H1 (cell line): ENCODE measurements at regions not wholly inside any gene's neighbourhood (a gene's known extent, or its start where the extent isn't known, plus 50 kb on each side); places are given as distances from the start of the nearest gene placed in this dataset.

Experiments used
- BCL11A ChIP-seq, 2 experiments: IDR thresholded peaks; one replicate each; pipeline ENCODE4 v1.6.1; 2011; ENCODE audit warnings: low read depth in 2 of 2, low read length in 2 of 2, mild to moderate bottlenecking in 2 of 2
- EP300 ChIP-seq, 2 experiments: IDR thresholded peaks; 1 replicate in 1 of 2; 2 replicates in 1 of 2; pipeline ENCODE4 v1.6.1; 2011 to 2012; ENCODE audit warnings: low read depth in 2 of 2, low read length in 2 of 2, mild to moderate bottlenecking in 2 of 2, borderline replicate concordance in 1 of 2, inconsistent platforms in 1 of 2, moderate library complexity in 1 of 2
- KDM4A ChIP-seq: IDR thresholded peaks from one replicate; pipeline ENCODE4 v1.7.1; 2012; ENCODE audit warnings: low read depth, mild to moderate bottlenecking, moderate library complexity, low read length, inconsistent platforms; ENCODE audit not compliant: severe bottlenecking
- RXRA ChIP-seq: IDR thresholded peaks from 2 replicates; pipeline ENCODE4 v1.6.1; 2011; ENCODE audit warnings: low read depth, mild to moderate bottlenecking, low read length, moderate library complexity; ENCODE audit not compliant: insufficient read depth
- SP1 ChIP-seq: IDR thresholded peaks from 2 replicates; pipeline ENCODE4 v1.6.1; 2011; ENCODE audit warnings: low read depth, low read length

- no peak for TF ChIP-seq SP1
- TF ChIP-seq EP300 (IDR thresholded peaks at IDR 0.05; ENCODE audit: borderline replicate concordance in 1 of 2, low read depth in 2 of 2, low read length in 2 of 2): no peak
- TF ChIP-seq BCL11A (IDR thresholded peaks at IDR 0.05; ENCODE audit: low read depth in 2 of 2, low read length in 2 of 2): no peak
- no peak for TF ChIP-seq RXRA
- no peak for TF ChIP-seq KDM4A
Observed at GRCh38 chr2:220072669-220073220, 445.3 kb downstream of the SLC4A3 start (continued).
